ENCODE measurements at regions not wholly inside any gene's neighbourhood (a gene's known extent, or its start where the extent isn't known, plus 50 kb on each side); places are given as distances from the start of the nearest gene placed in this dataset.
"Not testable (repeated sequence)": the region's sequence is repeated elsewhere in the genome, so short reads cannot be mapped to it uniquely, and the experiment has no call there.

DNA sequence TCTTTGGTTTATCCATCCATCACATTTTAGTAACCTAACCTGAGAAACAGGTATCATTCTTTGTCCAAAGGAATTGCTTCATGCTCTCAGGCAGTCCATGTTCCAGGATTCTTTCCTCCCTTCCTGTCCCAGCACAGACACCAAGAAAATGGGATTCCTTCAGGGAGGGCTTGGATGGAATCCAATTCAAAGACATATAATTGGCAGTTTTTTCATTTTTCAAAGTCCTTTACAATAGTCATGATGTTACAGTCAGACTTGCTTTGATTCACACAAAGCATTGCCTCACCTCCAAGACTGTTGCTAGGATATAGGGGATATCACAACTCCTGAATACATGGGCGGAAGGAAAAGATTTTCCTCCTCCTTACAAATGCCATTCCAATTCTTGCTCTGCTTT, 241.4 kb upstream of the ACVR2A start:
- no peak for DNase-seq

DNA sequence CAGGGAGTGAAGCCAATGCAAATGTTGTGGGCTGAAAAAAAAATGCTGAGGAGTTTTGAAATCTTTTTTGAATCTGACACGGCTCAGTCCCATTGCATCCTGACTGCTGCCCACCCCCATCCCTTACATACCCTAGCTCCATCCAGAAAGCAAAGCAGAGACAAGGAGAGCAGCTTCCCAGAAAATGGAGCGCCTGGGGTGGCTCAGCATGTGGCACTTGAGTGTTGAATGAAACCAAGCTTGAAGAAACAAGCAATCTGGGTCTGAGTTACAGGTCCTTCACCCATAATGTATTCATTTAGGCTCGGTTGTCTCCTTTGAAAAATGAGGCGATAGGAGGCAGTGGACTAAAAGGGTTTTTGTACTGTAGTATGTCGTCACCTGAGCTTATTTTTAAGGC, 244.2 kb upstream of the ACVR2A start:
- DNase-seq, result no peak

DNA sequence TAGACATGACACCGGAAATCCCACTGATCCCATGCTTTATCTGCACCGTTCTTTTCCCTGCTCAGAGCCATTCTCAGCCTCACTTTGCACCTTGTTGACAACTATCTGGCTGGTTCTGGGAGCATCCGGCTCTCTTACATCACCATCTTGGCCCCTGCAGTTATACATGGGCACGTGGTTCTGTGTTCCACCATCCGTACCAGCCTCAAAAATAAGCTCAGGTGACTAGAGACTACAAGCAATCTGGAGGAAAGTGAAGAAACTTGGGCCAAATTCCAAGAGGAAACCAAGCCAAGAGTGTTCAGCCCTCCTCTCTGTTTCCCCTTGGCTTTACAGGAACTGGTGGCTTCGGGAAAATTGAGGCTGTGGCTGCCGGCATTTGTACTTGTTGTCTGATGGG, 244.6 kb upstream of the ACVR2A start:
- no peak for DNase-seq

DNA sequence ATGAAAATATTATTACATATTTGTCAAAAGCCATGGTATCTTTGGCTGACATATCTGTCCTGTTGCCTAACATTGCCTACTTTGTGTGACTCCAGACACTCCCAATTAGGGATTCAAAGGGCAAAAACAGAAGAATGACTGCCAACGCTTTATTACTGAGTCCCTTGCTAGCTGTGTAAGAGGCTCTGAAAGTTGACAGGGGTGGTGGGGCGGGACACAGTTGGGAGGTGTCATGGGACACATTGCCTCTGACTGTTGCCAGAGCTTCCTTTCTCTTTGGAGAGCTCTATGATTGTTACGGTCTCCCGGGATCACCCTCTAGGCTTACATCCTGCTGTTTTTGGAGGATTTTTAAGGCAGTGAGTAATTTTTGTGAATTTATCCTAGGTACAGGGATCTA, 249.6 kb upstream of the ACVR2A start:
- DNase-seq, result no peak

GRCh38 chr2:147594038-147594437, 250.8 kb upstream of the ACVR2A start:
- DNase-seq, result no peak

GRCh38 chr2:147592784-147593183, 252.0 kb upstream of the ACVR2A start:
- DNase-seq, result not testable (repeated sequence)

- DNase-seq, result no peak
Observed at GRCh38 chr2:147589127-147589526, 255.7 kb upstream of the ACVR2A start.

GRCh38 chr2:147588191-147588590, 256.6 kb upstream of the ACVR2A start:
- DNase-seq, result no peak

- DNase-seq, result no peak
Observed at GRCh38 chr2:147578529-147578928, 266.3 kb upstream of the ACVR2A start.

DNA sequence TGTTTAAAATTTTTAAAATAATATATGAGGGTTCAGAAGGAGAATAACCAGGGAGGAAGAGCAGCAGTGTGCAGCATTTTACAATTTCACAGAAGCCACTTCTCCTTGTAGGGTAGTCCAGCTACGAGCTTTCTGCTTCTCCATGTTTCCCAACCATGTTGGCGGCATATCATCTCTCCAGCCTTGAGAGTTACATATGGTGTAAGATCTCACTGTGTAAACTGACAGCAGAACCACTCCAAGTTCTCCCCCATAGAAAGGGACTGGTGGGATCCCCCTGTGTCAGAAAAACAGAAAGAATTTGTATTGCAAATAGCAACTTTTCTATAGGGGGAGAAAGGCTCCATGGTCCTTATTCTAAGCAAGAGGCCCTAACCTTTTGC, 266.8 kb upstream of the ACVR2A start:
- DNase-seq, result no peak

- no peak for DNase-seq
Observed at GRCh38 chr2:147577323-147577997, 267.4 kb upstream of the ACVR2A start.

DNA sequence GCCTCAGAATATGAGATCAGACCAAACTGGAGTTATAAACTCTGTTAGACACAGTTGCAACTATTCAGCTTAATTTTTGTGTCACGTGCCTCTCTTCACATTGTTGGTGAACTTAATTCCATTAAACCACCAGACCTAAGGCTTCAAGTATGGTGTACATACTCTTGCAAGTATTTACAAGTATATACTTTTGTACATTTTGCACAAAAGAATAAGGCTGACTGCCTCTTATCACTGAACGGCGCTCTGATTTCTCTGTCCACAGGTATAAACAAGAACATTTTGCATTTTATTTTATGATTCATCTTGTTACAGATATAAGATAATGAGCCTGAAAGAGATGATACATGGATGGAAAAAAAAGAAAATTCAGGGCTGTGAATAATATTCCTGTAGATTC, 269.7 kb upstream of the ACVR2A start:
- no peak for DNase-seq

DNA sequence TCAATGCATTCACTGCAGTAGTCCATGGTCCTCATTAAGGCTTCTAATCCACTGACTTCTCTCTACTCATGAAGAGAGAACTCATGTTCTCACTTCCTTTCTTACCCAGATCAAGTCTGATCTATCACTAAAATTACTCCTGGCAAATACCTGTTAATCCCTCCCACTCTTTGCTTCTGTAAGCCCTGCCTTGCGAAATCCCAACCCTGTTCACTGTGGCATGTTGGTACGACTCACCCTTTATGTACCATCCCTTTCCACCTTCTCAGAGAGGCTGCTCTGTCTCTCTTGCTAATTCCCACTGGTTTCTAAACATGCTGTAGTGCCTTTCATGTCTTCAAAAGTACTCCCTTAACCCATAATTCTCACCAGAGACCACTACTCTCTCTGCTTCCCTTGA, 272.2 kb upstream of the ACVR2A start:
- no peak for DNase-seq

- no peak for DNase-seq
Observed at GRCh38 chr2:147569426-147569825, 275.4 kb upstream of the ACVR2A start.

GRCh38 chr2:147568109-147568508, 276.7 kb upstream of the ACVR2A start:
- DNase-seq, result no peak

GRCh38 chr2:147567136-147567535, 277.7 kb upstream of the ACVR2A start:
- DNase-seq, result no peak

DNA sequence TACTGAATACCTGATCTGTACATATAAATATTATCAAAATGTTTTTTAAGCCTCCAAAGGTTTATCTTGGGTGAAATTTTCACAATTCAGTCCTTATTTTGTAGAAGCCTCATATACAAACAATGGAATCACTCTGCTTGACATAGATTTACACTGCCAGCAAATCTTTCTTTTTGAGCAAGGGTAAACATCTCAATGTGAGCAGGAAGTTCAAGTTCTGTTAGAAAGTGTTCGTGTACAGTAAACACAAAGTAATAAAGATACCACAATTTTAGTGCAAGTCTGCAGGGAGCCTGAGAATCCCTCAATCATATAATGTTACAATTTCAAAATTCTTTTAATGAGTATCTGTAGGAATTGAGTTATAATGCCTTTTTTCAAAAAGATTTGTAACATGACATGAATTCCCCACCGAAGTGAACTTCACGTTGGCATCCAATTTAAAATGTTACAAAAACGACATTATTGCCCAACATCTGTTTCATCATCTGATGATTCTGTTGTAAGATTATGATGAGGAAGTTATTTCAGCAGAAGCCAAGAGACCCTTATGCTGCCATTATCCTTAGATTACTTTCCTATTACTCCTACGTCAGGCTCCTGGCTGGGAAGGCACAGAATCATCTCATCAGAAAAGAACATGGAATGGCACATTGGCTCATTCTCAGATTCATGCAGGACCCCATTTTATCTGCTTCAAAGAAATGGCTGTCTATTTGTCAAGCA, 283.9 kb upstream of the ACVR2A start:
- DNase-seq, result no peak

DNA sequence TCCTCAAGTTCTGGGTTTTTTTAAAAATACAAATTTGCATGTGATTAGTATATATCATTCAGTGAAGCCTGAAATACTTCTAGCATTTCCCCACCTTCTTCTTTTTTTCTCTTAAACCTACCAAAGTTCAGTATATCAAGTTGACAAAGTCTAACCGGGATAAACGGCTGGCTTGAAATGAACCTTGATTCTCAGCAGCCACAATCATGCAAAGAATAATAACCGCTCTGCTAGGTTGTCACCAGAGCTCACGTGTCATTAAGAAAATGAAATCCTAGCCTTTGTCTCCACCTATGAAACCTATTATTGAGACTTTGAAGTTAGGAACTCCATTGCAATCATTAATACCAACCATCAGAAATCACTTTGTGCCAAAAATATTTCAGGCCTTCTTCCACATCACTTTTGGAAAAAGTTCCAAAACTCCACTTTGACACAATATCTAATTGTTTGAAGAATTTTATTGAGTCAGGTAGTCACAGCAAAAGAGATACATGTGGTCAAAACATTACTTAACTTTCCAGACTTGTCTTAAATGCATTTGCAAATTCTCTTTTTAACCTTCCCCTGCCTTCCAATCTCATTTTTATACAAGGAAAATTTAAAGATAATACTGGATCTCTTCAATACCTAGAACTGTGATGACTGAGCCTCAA, 285.6 kb upstream of the ACVR2A start:
- no peak for DNase-seq

- no peak for DNase-seq
Observed at GRCh38 chr2:147558620-147559019, 286.2 kb upstream of the ACVR2A start.

GRCh38 chr2:147554521-147555107, 290.2 kb upstream of the ACVR2A start:
- no peak for DNase-seq

- DNase-seq, result no peak
Observed at GRCh38 chr2:147553775-147554271, 291.0 kb upstream of the ACVR2A start.

- no peak for DNase-seq
Observed at GRCh38 chr2:147550995-147551731, 293.7 kb upstream of the ACVR2A start.

DNA sequence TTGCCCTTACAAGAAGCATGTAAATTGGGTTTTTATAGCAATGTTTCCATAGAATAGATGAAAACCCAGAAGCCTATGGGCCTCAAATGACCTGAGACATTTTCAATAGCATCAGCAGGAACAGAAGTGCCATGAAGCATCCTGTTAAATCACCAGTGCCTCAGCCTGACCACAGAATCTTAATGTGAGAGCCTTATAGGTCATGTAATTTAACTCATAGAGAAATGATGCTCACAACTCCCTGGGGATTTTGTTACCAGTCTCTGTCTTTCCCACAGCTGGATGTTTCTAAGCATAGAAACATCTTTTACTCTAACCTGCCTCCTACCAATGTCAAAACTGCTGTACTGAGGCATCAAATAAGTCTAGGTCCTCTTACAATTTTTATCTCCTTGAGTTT, 295.8 kb upstream of the ACVR2A start:
- DNase-seq, result no peak

All from NCI-H146 (cell line).